Mesendoderm (in vitro differentiated cells): ENCODE measurements at regions not wholly inside any gene's neighbourhood (a gene's known extent, or its start where the extent isn't known, plus 50 kb on each side); places are given as distances from the start of the nearest gene placed in this dataset.

Experiments
- DNase-seq: peaks from one replicate; pipeline ENCODE4 v3.0.0; 2013
- H2AK5ac ChIP-seq: 2 replicates; pipeline ENCODE4 v1.6.1; 2013; ENCODE audit warnings: low read length, inconsistent platforms
- H2BK120ac ChIP-seq: 2 replicates; pipeline ENCODE4 v1.6.1; 2013; ENCODE audit warnings: low read depth, mild to moderate bottlenecking, low read length, moderate library complexity, mixed read lengths
- H2BK15ac ChIP-seq: replicated peaks from 2 replicates; pipeline ENCODE4 v1.6.1; 2013; ENCODE audit warnings: low read depth, mild to moderate bottlenecking, moderate library complexity
- H2BK5ac ChIP-seq: 2 replicates; pipeline ENCODE4 v1.6.1; 2013; ENCODE audit warnings: low read length, inconsistent platforms
- H3K18ac ChIP-seq: 2 replicates; pipeline ENCODE4 v1.6.1; 2013; ENCODE audit warnings: mild to moderate bottlenecking, low read length, mixed read lengths
- H3K23ac ChIP-seq: one replicate; pipeline ENCODE4 v1.6.1; 2013; ENCODE audit warnings: low read length
- H3K27ac ChIP-seq: 2 replicates; pipeline ENCODE4 v1.5.1; 2013; ENCODE audit warnings: low read depth, mild to moderate bottlenecking, inconsistent platforms, low read length, moderate library complexity
- H3K27me3 ChIP-seq: 2 replicates; pipeline ENCODE4 v1.6.1; 2013; ENCODE audit warnings: low read length, control low read depth, mild to moderate bottlenecking, inconsistent platforms; ENCODE audit not compliant: insufficient read depth, poor library complexity
- H3K36me3 ChIP-seq: 2 replicates; pipeline ENCODE4 v1.6.1; 2013; ENCODE audit warnings: low read length, inconsistent platforms; ENCODE audit not compliant: control insufficient read depth, insufficient read depth
- H3K4ac ChIP-seq: one replicate; pipeline ENCODE4 v1.6.1; 2013; ENCODE audit warnings: low read depth, mild to moderate bottlenecking, low read length, moderate library complexity
- H3K4me1 ChIP-seq: 2 replicates; pipeline ENCODE4 v1.6.1; 2013; ENCODE audit warnings: low read depth, low read length, inconsistent platforms; ENCODE audit not compliant: control insufficient read depth
- H3K4me2 ChIP-seq: 2 replicates; pipeline ENCODE4 v1.6.1; 2013; ENCODE audit warnings: low read length
- H3K4me3 ChIP-seq: 2 replicates; pipeline ENCODE4 v1.5.1; 2013; ENCODE audit warnings: mild to moderate bottlenecking, low read length
- H3K56ac ChIP-seq: one replicate; pipeline ENCODE4 v1.6.1; 2013; ENCODE audit warnings: low read length
- H3K79me1 ChIP-seq: 2 replicates; pipeline ENCODE4 v1.6.1; 2013; ENCODE audit warnings: low read length, inconsistent platforms
- H3K79me2 ChIP-seq: 2 replicates; pipeline ENCODE4 v1.6.1; 2013; ENCODE audit warnings: mild to moderate bottlenecking, low read length; ENCODE audit not compliant: control insufficient read depth, insufficient read depth
- H3K9ac ChIP-seq: 2 replicates; pipeline ENCODE4 v1.6.1; 2013; ENCODE audit warnings: low read length, inconsistent platforms
- H4K5ac ChIP-seq: one replicate; pipeline ENCODE4 v1.6.1; 2013; ENCODE audit warnings: low read length
- H4K8ac ChIP-seq: one replicate; pipeline ENCODE4 v1.6.1; 2013; ENCODE audit warnings: low read depth, mild to moderate bottlenecking, control low read depth, low read length, moderate library complexity
- WGBS: extraction: QIAGEN DNeasy Blood & Tissue Kit; methylation state at CpG from one replicate; pipeline ENCODE4 v1.1.7; 2013; ENCODE audit warnings: low lambda C conversion rate, missing lambda C conversion rate; ENCODE audit not compliant: insufficient coverage; ENCODE audit errors: extremely low coverage; 5-methylcytosine and 5-hydroxymethylcytosine counted together

- H2BK15ac ChIP-seq: no peak overlapping the region
- no CpG with 5 or more reads among the region's 1 CpG for WGBS
Observed at GRCh38 chr10:7028809-7029166, 382.0 kb downstream of the SFMBT2 start.

GRCh38 chr10:7027913-7028808 is 382.7 kb downstream of the SFMBT2 start:
- Histone ChIP-seq H3K79me1 (no peaks in the 10 kb centered on the region), H3K4ac (no peak overlapping the region), H3K36me3 (no peaks in the 10 kb centered on the region), H3K56ac (no peak overlapping the region), H3K18ac (no peak overlapping the region), H3K79me2 (no peaks in the 10 kb centered on the region), H4K8ac (no peak overlapping the region), H2BK120ac (no peak overlapping the region), H3K4me2 (no peak overlapping the region), H3K23ac (no peak overlapping the region), H2BK5ac (no peak overlapping the region), H2BK15ac (no peak overlapping the region), H3K4me3 (no peak overlapping the region), H3K9ac (no peak overlapping the region), H4K5ac (no peak overlapping the region), H3K27ac (no peak overlapping the region), H3K27me3 (no peaks in the 10 kb centered on the region), H3K4me1 (no peaks in the 10 kb centered on the region), H2AK5ac (no peak overlapping the region)
- DNase-seq: no peak
- WGBS: no CpG with 5 or more reads among the region's 7 CpGs

More at GRCh38 chr10:7028809-7029166, 382.0 kb downstream of the SFMBT2 start:
- no peak overlapping the region for H3K27ac ChIP-seq
- H4K5ac ChIP-seq: no peak overlapping the region
- no peak overlapping the region for H4K8ac ChIP-seq
- H2AK5ac ChIP-seq: no peak overlapping the region
- no peaks in the 10 kb centered on the region for H3K36me3 ChIP-seq
- H3K4me1 ChIP-seq: no peaks in the 10 kb centered on the region
- H3K56ac ChIP-seq: no peak overlapping the region
- H2BK120ac ChIP-seq: no peak overlapping the region
- H3K79me2 ChIP-seq: no peaks in the 10 kb centered on the region
- no peaks in the 10 kb centered on the region for H3K79me1 ChIP-seq
- H3K4ac ChIP-seq: no peak overlapping the region
- no peak overlapping the region for H2BK5ac ChIP-seq
- no peak overlapping the region for H3K9ac ChIP-seq
- H3K27me3 ChIP-seq: no peaks in the 10 kb centered on the region
- H3K18ac ChIP-seq: no peak overlapping the region
- H3K4me3 ChIP-seq: no peak overlapping the region
- no peak overlapping the region for H3K4me2 ChIP-seq
- DNase-seq: no peak
- H3K23ac ChIP-seq: no peak overlapping the region

- Histone ChIP-seq H3K4ac (no peak overlapping the region), H3K9ac (no peak overlapping the region), H2BK15ac (no peak overlapping the region), H3K79me2 (no peaks in the 10 kb centered on the region), H3K4me3 (no peak overlapping the region), H4K5ac (no peak overlapping the region), H2BK5ac (no peak overlapping the region), H3K27ac (no peak overlapping the region), H3K4me2 (no peak overlapping the region), H3K23ac (no peak overlapping the region), H3K27me3 (no peaks in the 10 kb centered on the region), H2AK5ac (no peak overlapping the region), H2BK120ac (no peak overlapping the region), H3K4me1 (no peaks in the 10 kb centered on the region), H3K36me3 (no peaks in the 10 kb centered on the region), H4K8ac (no peak overlapping the region), H3K56ac (no peak overlapping the region), H3K79me1 (no peaks in the 10 kb centered on the region), H3K18ac (no peak overlapping the region)
- no peak for DNase-seq
- WGBS: no CpG with 5 or more reads among the region's 4 CpGs
Observed at GRCh38 chr10:7027237-7027912, 383.5 kb downstream of the SFMBT2 start.

GRCh38 chr10:7026818-7027217 is 384.0 kb downstream of the SFMBT2 start:
- Histone ChIP-seq H4K8ac (no peak overlapping the region), H3K4me2 (no peak overlapping the region), H3K36me3 (no peaks in the 10 kb centered on the region), H3K4ac (no peak overlapping the region), H2BK120ac (no peak overlapping the region), H2AK5ac (no peak overlapping the region), H3K4me3 (no peak overlapping the region), H3K27ac (no peak overlapping the region), H3K79me1 (no peaks in the 10 kb centered on the region), H3K9ac (no peak overlapping the region), H3K56ac (no peak overlapping the region), H2BK5ac (no peak overlapping the region), H4K5ac (no peak overlapping the region), H3K79me2 (no peaks in the 10 kb centered on the region), H3K4me1 (no peaks in the 10 kb centered on the region), H3K27me3 (no peaks in the 10 kb centered on the region), H3K18ac (no peak overlapping the region), H2BK15ac (no peak overlapping the region), H3K23ac (no peak overlapping the region)
- DNase-seq: no peak
- WGBS: no CpG with 5 or more reads among the region's 4 CpGs

- Histone ChIP-seq H2BK120ac (no peak overlapping the region), H3K79me2 (no peaks in the 10 kb centered on the region), H4K8ac (no peak overlapping the region), H3K79me1 (no peaks in the 10 kb centered on the region), H3K4ac (no peak overlapping the region), H3K36me3 (no peaks in the 10 kb centered on the region), H3K27me3 (no peaks in the 10 kb centered on the region), H3K4me2 (no peak overlapping the region), H2BK5ac (no peak overlapping the region), H2AK5ac (no peak overlapping the region), H4K5ac (no peak overlapping the region), H3K27ac (no peak overlapping the region), H3K4me1 (no peaks in the 10 kb centered on the region), H3K23ac (no peak overlapping the region), H3K56ac (no peak overlapping the region), H3K9ac (no peak overlapping the region), H3K4me3 (no peak overlapping the region), H3K18ac (no peak overlapping the region), H2BK15ac (no peak overlapping the region)
- no peak for DNase-seq
- no CpG with 5 or more reads among the region's 2 CpGs for WGBS
Observed at GRCh38 chr10:7025296-7025695, 385.5 kb downstream of the SFMBT2 start.
